Fibroblast of lung (primary cell): ENCODE measurements at regions not wholly inside any gene's neighbourhood (a gene's known extent, or its start where the extent isn't known, plus 50 kb on each side); places are given as distances from the start of the nearest gene placed in this dataset.

ENCODE experiments used
- DNase-seq, 2 donors: peaks; one replicate each; pipeline versions ENCODE4 v3.0.0 to v3.0.0-alpha.2; 2010; ENCODE audit warnings: low read depth in 2 of 2
- H2AFZ ChIP-seq: 2 replicates; pipeline ENCODE4 v1.5.1; 2012; ENCODE audit warnings: low read length, control low read depth, inconsistent platforms
- H3K27ac ChIP-seq: 2 replicates; pipeline ENCODE4 v1.5.1; 2011; ENCODE audit warnings: low read length, control low read depth; ENCODE audit not compliant: insufficient read depth
- H3K27me3 ChIP-seq: 2 replicates; pipeline ENCODE4 v1.5.1; 2011; ENCODE audit warnings: mild to moderate bottlenecking, low read length; ENCODE audit not compliant: control insufficient read depth, insufficient read depth
- H3K36me3 ChIP-seq: 2 replicates; pipeline ENCODE4 v1.5.1; 2011; ENCODE audit warnings: low read length; ENCODE audit not compliant: control insufficient read depth, insufficient read depth
- H3K4me1 ChIP-seq: 2 replicates; pipeline ENCODE4 v1.5.1; 2011; ENCODE audit warnings: low read length; ENCODE audit not compliant: control insufficient read depth, insufficient read depth; ENCODE audit errors: extremely low read depth
- H3K4me2 ChIP-seq: 2 replicates; pipeline ENCODE4 v1.5.1; 2011; ENCODE audit warnings: low read length, control low read depth; ENCODE audit not compliant: insufficient read depth; ENCODE audit errors: extremely low read depth
- H3K4me3 ChIP-seq, 4 experiments: fragments of 200-600 bp in 1 of 4; sonication (generic) in 1 of 4; replicated peaks in 1 of 4; 2 replicates each; pipeline ENCODE4 v1.5.1; 2011 to 2016; ENCODE audit warnings: low read length in 4 of 4, low read depth in 3 of 4, mild to moderate bottlenecking in 3 of 4, control low read depth in 2 of 4, inconsistent platforms in 1 of 4, mixed read lengths in 1 of 4; ENCODE audit not compliant: insufficient read depth in 1 of 4; ENCODE audit errors: control extremely low read depth in 1 of 4
- H3K79me2 ChIP-seq: 2 replicates; pipeline ENCODE4 v1.5.1; 2012; ENCODE audit warnings: mild to moderate bottlenecking, low read length, inconsistent platforms; ENCODE audit not compliant: control insufficient read depth, insufficient read depth
- H3K9ac ChIP-seq: 2 replicates; pipeline ENCODE4 v1.5.1; 2011; ENCODE audit warnings: mild to moderate bottlenecking, low read length, control low read depth; ENCODE audit not compliant: insufficient read depth
- H3K9me3 ChIP-seq: 2 replicates; pipeline ENCODE4 v1.5.1; 2012; ENCODE audit warnings: low read depth, low read length; ENCODE audit not compliant: control insufficient read depth, insufficient read depth
- H4K20me1 ChIP-seq: 2 replicates; pipeline ENCODE4 v1.5.1; 2011; ENCODE audit warnings: low read length; ENCODE audit not compliant: control insufficient read depth, insufficient read depth; ENCODE audit errors: extremely low read depth
- EZH2 ChIP-seq: IDR thresholded peaks from 2 replicates; pipeline ENCODE4 v1.5.1; 2012; ENCODE audit warnings: low read length, control low read depth, mild to moderate bottlenecking; ENCODE audit errors: missing control alignments
- TF ChIP-seq, protein P1 (sequence below), 2 donors: IDR thresholded peaks in 1 of 2; conservative IDR thresholded peaks in 1 of 2; 1 replicate in 1 of 2; 2 replicates in 1 of 2; pipeline ENCODE4 v1.5.1; 2011 to 2012; ENCODE audit warnings: low read length in 2 of 2, control low read depth in 1 of 2, inconsistent platforms in 1 of 2, low read depth in 1 of 2, mild to moderate bottlenecking in 1 of 2

- no peaks in the 10 kb centered on the region for H4K20me1 ChIP-seq
- no peak overlapping the region for H3K4me3 ChIP-seq
- no peaks in the 10 kb centered on the region for H3K36me3 ChIP-seq
- H3K27me3 ChIP-seq = no peaks in the 10 kb centered on the region
- H3K79me2 ChIP-seq = no peaks in the 10 kb centered on the region
- H3K27ac ChIP-seq = no peak overlapping the region
- no peak for DNase-seq
- no peaks in the 10 kb centered on the region for H3K4me1 ChIP-seq
- H3K4me2 ChIP-seq = no peak overlapping the region
- no peaks in the 10 kb centered on the region for H3K9me3 ChIP-seq
- no peak overlapping the region for H3K9ac ChIP-seq
- TF ChIP-seq, protein P1, sequence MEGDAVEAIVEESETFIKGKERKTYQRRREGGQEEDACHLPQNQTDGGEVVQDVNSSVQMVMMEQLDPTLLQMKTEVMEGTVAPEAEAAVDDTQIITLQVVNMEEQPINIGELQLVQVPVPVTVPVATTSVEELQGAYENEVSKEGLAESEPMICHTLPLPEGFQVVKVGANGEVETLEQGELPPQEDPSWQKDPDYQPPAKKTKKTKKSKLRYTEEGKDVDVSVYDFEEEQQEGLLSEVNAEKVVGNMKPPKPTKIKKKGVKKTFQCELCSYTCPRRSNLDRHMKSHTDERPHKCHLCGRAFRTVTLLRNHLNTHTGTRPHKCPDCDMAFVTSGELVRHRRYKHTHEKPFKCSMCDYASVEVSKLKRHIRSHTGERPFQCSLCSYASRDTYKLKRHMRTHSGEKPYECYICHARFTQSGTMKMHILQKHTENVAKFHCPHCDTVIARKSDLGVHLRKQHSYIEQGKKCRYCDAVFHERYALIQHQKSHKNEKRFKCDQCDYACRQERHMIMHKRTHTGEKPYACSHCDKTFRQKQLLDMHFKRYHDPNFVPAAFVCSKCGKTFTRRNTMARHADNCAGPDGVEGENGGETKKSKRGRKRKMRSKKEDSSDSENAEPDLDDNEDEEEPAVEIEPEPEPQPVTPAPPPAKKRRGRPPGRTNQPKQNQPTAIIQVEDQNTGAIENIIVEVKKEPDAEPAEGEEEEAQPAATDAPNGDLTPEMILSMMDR (conservative IDR thresholded peaks at IDR 0.05 in 1 of 2, IDR thresholded peaks at IDR 0.05 in 1 of 2; ENCODE audit: low read depth in 1 of 2, low read length in 2 of 2) = no peak
- TF ChIP-seq EZH2 = no peak
- no peak overlapping the region for H2AFZ ChIP-seq
Measured at GRCh38 chr6:144651234-144651633, 366.1 kb downstream of the UTRN start.

DNA sequence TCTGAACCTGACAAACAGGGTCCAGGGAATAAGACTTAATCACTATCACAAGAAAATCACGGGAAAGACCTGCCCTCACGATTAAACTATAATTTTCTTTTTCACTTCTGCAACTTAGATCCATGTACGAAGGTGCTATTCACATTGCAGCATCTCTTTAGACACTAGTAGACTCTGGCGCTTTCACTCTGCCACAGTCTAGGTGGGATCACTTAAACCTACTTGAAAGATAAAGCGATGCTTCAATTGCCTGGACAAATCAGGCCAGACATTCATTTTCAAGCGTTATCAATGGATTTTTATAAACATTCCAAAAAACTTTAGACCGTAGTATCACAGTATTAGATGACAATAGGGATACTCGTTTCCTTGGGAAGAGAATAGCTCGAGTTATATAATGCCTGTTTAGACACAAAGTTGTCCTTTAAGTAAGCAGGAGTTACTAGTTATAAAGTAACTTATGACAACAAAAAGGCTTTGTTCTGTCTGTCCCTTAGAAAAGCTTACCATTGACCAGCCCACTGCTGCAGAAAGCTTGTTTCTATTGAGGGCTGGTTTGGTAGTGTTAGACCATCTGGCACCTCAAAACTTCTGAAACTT lies 367.3 kb downstream of the UTRN start:
- Histone ChIP-seq H4K20me1 (no peaks in the 10 kb centered on the region), H3K9me3 (no peaks in the 10 kb centered on the region), H3K27ac (no peak overlapping the region), H3K4me3 (no peak overlapping the region), H3K79me2 (no peaks in the 10 kb centered on the region), H2AFZ (no peak overlapping the region), H3K9ac (no peak overlapping the region), H3K4me1 (no peaks in the 10 kb centered on the region), H3K27me3 (no peaks in the 10 kb centered on the region), H3K36me3 (no peaks in the 10 kb centered on the region), H3K4me2 (no peak overlapping the region)
- DNase-seq = no peak
- TF ChIP-seq, protein P1 (conservative IDR thresholded peaks at IDR 0.05 in 1 of 2, IDR thresholded peaks at IDR 0.05 in 1 of 2; ENCODE audit: low read depth in 1 of 2, low read length in 2 of 2) = no peak
- TF ChIP-seq EZH2 = no peak

DNA sequence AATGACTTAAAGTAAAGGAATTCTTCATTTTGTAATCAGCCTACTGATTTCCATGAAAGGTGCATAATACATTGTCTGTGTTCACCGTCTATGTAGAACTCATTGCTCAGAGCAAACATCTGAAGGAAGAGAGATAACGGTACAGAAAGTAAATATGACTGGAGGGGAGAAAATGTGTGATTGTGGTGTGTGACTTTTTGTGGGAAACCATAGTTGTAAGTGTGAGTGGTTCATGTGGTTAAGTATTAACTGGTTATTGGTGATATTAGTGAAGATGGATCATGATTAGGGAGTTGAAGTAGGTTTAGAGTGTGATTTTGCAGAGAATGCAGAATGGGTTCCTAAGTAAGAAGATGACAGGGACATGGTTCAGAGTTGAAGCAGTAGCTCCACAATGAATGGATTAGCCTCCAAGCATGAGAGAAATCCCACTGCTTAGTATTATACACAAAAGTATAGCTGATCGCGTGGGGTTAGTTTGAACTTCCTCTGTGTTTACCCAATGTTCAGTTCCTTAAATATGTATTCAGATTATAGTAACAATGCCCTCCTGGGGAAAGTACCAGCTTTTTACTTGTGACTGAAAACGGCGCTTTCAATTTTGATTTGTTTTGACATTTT lies 368.9 kb downstream of the UTRN start:
- peak in 1 of 2 donors; percentile 59 for DNase-seq
- Histone ChIP-seq H3K4me1 (no peaks in the 10 kb centered on the region), H3K79me2 (no peaks in the 10 kb centered on the region), H3K9me3 (no peaks in the 10 kb centered on the region), H3K4me3 (no peak overlapping the region), H3K9ac (no peak overlapping the region), H4K20me1 (no peaks in the 10 kb centered on the region), H3K4me2 (no peak overlapping the region), H2AFZ (no peak overlapping the region), H3K27me3 (no peaks in the 10 kb centered on the region), H3K27ac (no peak overlapping the region), H3K36me3 (no peaks in the 10 kb centered on the region)
- TF ChIP-seq EZH2 = no peak
- TF ChIP-seq, protein P1 (conservative IDR thresholded peaks at IDR 0.05 in 1 of 2, IDR thresholded peaks at IDR 0.05 in 1 of 2; ENCODE audit: low read depth in 1 of 2, low read length in 2 of 2) = no peak
